ENCODE measurements at regions not wholly inside any gene's neighbourhood (a gene's known extent, or its start where the extent isn't known, plus 50 kb on each side); places are given as distances from the start of the nearest gene placed in this dataset.

- Histone ChIP-seq H3K36me3 (ENCODE audit: control insufficient read depth, insufficient read depth, low read length) (no peaks in the 10 kb centered on the region), H3K56ac (ENCODE audit: extremely low read depth, insufficient read depth, low read length) (no peak overlapping the region), H2BK5ac (ENCODE audit: low read depth, low read length, poor library complexity, severe bottlenecking) (no peak overlapping the region), H2BK120ac (ENCODE audit: low read depth, low read length) (no peak overlapping the region), H2AK5ac (ENCODE audit: low read depth, low read length) (no peak overlapping the region), H3K9ac (ENCODE audit: low read depth, low read length) (no peak overlapping the region), H3K27ac (ENCODE audit: insufficient read depth, low read length) (no peak overlapping the region), H3K79me1 (ENCODE audit: low read depth in 1 of 2, low read length in 2 of 2) (no peaks in the 10 kb centered on the region), H2BK20ac (ENCODE audit: low read depth, low read length) (no peak overlapping the region), H2AFZ (replicated peaks; ENCODE audit: low read length, poor library complexity) (no peak overlapping the region), H4K5ac (ENCODE audit: low read depth, low read length) (no peak overlapping the region), H2BK15ac (ENCODE audit: low read depth, low read length) (no peak overlapping the region), H3K18ac (ENCODE audit: low read depth, low read length) (no peak overlapping the region), H4K91ac (ENCODE audit: insufficient read depth, low read depth, low read length) (no peak overlapping the region), H3K4me2 (ENCODE audit: low read depth, low read length) (no peak overlapping the region), H3K4me1 (ENCODE audit: control insufficient read depth, insufficient read depth, low read length) (no peaks in the 10 kb centered on the region), H3K9me1 (ENCODE audit: insufficient read depth, low read length) (no peaks in the 10 kb centered on the region), H3K23ac (ENCODE audit: low read depth, low read length) (no peak overlapping the region), H3K27me3 (ENCODE audit: control insufficient read depth, insufficient read depth, low read length) (no peaks in the 10 kb centered on the region), H3K4me3 (ENCODE audit: insufficient read depth, low read depth, low read length) (no peak overlapping the region), H3K4ac (ENCODE audit: low read depth, low read length) (no peak overlapping the region), H3K14ac (replicated peaks; ENCODE audit: low read depth, low read length) (no peak overlapping the region), H3K9me3 (ENCODE audit: control insufficient read depth, insufficient read depth, low read length) (peaks cover 4% of the 10 kb centered on the region; the same call in 1 of the 2 replicates), H4K20me1 (ENCODE audit: insufficient read depth, low read length) (no peaks in the 10 kb centered on the region), H4K8ac (ENCODE audit: low read depth in 2 of 2, low read length in 2 of 2) (no peak overlapping the region), H2AK9ac (replicated peaks; ENCODE audit: low read depth, low read length, poor library complexity) (no peak overlapping the region)
- TF ChIP-seq RAD21 (IDR thresholded peaks at IDR 0.05; ENCODE audit: low read length) (no peak), SMC3 (IDR thresholded peaks at IDR 0.05; ENCODE audit: low read depth, low read length) (no peak), RFX5 (IDR thresholded peaks at IDR 0.05; ENCODE audit: low read depth, low read length) (no peak), POLR2A (IDR thresholded peaks at IDR 0.05; ENCODE audit: low read depth, low read length) (no peak), BHLHE40 (IDR thresholded peaks at IDR 0.05; ENCODE audit: low read depth, low read length) (no peak), MAZ (IDR thresholded peaks at IDR 0.05; ENCODE audit: borderline replicate concordance, low read depth, low read length) (no peak), CTCF (conservative IDR thresholded peaks at IDR 0.05; ENCODE audit: low read depth, low read length) (no peak), CEBPB (IDR thresholded peaks at IDR 0.05; ENCODE audit: low read depth, low read length) (no peak), MXI1 (IDR thresholded peaks at IDR 0.05; ENCODE audit: borderline replicate concordance, low read depth, low read length) (no peak), NFE2L2 (IDR thresholded peaks at IDR 0.05; ENCODE audit: low read depth, low read length) (no peak), ELK1 (IDR thresholded peaks at IDR 0.05; ENCODE audit: borderline replicate concordance, low read depth, low read length) (no peak), FOS (IDR thresholded peaks at IDR 0.05; ENCODE audit: low read depth, low read length) (no peak), MAFK (IDR thresholded peaks at IDR 0.05; ENCODE audit: low read depth, low read length) (no peak), CHD1 (IDR thresholded peaks at IDR 0.05; ENCODE audit: low read depth, low read length) (no peak), USF2 (IDR thresholded peaks at IDR 0.05; ENCODE audit: low read depth, low read length) (no peak)
- in situ Hi-C loops (cut with MboI; ENCODE audit: low sequenced_read_pairs) (no loop called here), intact Hi-C loops (cut with micrococcal nuclease) (no loop called here), dilution Hi-C loops (cut with HindIII; ENCODE audit: low sequenced_read_pairs, unreplicated experiment) (no loop called here)
- DNase-seq (no peak), ATAC-seq (ENCODE audit: low read depth) (no peak)
- ChIA-PET POLR2A (ENCODE audit: unreplicated experiment) (no interaction called here), CTCF (no interaction called here)
- no TSS peak for BruUV-seq (replicated peaks)
- no CpG with 5 or more reads among the region's 4 CpGs for WGBS, 2 experiments (ENCODE audit: extremely low coverage in 2 of 2, insufficient read length in 1 of 2)
These were observed 160.3 kb upstream of the PTPRD start for GRCh38 chr9:10773136-10773535.

Measured in IMR-90 (cell line).